ENCODE measurements at regions not wholly inside any gene's neighbourhood (a gene's known extent, or its start where the extent isn't known, plus 50 kb on each side); places are given as distances from the start of the nearest gene placed in this dataset.

- ATAC-seq (no peak), FAIRE-seq (no peak), DNase-seq (ENCODE audit: extremely low read depth in 1 of 4, low spot score in 3 of 4) (no peak)
- Histone ChIP-seq H3K9me1 (ENCODE audit: control insufficient read depth, insufficient read depth, low read length) (no peaks in the 10 kb centered on the region), H4K20me1 (replicated peaks; ENCODE audit: control insufficient read depth, insufficient read depth, low read length) (no peaks in the 10 kb centered on the region), H3K4me1 (replicated peaks in 1 of 2; ENCODE audit: control insufficient read depth in 2 of 2, insufficient read depth in 2 of 2, low read length in 2 of 2) (no peaks in the 10 kb centered on the region), H3K4me3 (no peak overlapping the region), H3K27ac (ENCODE audit: extremely low read depth, low read depth, low read length) (no peak overlapping the region), H3K4me2 (ENCODE audit: insufficient read depth, low read length) (no peak overlapping the region), H2AFZ (ENCODE audit: low read depth, low read length) (no peak overlapping the region), H3K36me3 (ENCODE audit: control insufficient read depth, insufficient read depth, low read length) (no peaks in the 10 kb centered on the region), H3K9me3 (replicated peaks; ENCODE audit: control insufficient read depth, insufficient read depth, low read depth, low read length) (peaks cover 3% of the 10 kb centered on the region; the same call in 1 of the 2 replicates), H3K9ac (ENCODE audit: insufficient read depth in 1 of 2, low read depth in 2 of 2, low read length in 2 of 2) (no peak overlapping the region), H3K27me3 (ENCODE audit: control insufficient read depth in 2 of 2, insufficient read depth in 2 of 2, low read length in 2 of 2) (no peaks in the 10 kb centered on the region), H3K79me2 (ENCODE audit: control insufficient read depth, insufficient read depth, low read length) (no peaks in the 10 kb centered on the region)
- in situ Hi-C loops (cut with MboI) = no loop called here
- TF ChIP-seq POU5F1 (IDR thresholded peaks at IDR 0.05; ENCODE audit: borderline replicate concordance, low read depth, low read length, partially characterized antibody) (no peak), ZNF609 (CRISPR knock-in tag; IDR thresholded peaks at IDR 0.05; ENCODE audit: borderline replicate concordance) (no peak), TAF15 (IDR thresholded peaks at IDR 0.05; ENCODE audit: low read depth, low read length) (no peak)
- CTCF ChIA-PET (ENCODE audit: low intra/inter-chr PET ratio) = no interaction called here
- no TSS peak for BruUV-seq (replicated peaks)
- intact Hi-C loops (cut with micrococcal nuclease) = no loop called here
- POLR2A ChIA-PET = interaction anchor here (0.6 kb wide), 1 partner anchor 1138 kb away, joined by 3 read pairs; no protein-coding TSS in a partner anchor
These were observed 234.9 kb upstream of the SATB1 start for GRCh38 chr3:18660059-18660458.

Data from K562 (cell line).